T follicular helper cell (primary cell): ENCODE measurements at regions not wholly inside any gene's neighbourhood (a gene's known extent, or its start where the extent isn't known, plus 50 kb on each side); places are given as distances from the start of the nearest gene placed in this dataset.

Experiments used
- DNase-seq: peaks from one replicate; pipeline ENCODE4 v3.0.0-alpha.2; 2020; ENCODE audit warnings: low read depth

DNA sequence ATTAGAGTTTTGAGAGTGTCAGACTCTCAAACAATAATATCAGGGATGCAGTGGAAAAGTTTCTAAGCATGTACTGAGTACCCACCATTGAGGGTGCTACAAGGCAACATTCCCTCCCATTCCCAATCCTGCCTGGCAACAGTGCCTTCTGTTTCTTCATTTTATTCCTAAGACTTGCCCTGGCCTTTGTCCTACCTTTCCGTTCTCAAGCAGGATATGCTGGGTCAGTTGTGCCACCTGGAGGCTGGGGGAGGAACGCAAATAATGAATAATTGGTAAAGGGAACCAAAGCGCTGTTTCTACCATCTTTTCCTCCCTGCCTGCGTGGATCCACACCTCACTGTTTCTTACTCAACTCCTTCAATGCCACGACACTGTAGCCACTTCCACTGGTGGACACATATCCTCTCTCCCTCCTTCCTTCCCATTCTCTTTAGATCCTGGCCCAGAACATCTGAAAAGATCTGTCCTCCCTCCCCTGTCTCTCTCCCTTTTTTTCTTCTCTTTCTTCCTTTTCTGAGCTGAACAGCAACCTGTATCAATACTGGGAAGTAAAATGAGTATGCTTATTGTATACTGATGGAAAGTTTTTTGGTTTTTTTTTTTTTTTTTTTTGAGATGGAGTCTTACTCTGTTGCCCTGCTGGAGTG lies 149.5 kb downstream of the C9orf152 start:
- DNase-seq = peak; percentile 49

DNA sequence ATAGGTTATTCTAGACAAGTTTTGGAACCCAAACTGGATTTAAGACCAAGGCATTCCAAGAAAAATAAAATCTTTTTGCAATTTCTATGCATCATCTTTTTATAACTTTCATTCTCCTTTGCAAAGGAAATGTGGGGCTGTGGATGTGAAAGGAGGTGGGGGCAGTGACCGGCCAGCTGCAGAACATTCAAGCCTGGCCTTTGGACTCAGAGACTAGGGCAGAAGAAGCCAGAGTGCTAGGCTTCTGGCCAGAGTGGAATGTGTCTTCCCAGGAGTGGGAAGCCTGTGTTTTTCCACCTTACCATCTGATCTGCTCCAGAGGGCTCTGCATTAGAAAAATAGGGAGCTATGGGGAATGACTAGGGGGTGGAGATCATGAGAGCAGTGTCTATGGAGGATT lies 148.5 kb downstream of the C9orf152 start:
- DNase-seq = no peak

- DNase-seq = no peak
Observed at GRCh38 chr9:110064803-110065202, 143.2 kb downstream of the C9orf152 start.

DNA sequence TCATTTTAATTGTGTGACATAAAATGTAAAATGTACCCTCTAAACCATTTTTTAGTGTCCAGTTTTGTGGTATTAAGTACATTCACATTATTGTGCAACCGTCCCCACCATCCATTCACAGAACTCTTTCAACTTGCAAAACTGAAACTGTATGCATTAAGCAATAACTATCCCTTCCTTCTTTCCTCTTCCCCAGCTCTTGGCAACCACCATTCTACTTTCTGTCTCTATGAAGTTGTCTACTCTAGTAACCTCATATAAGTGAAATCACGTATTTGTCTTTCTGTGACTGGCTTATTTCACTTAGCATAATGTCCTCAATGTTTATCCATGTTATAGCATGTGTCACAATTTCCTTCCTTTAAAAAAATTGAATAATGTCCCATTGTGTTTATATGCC lies 142.4 kb downstream of the C9orf152 start:
- no peak for DNase-seq

- no peak for DNase-seq
Observed at GRCh38 chr9:110066929-110067716, 140.8 kb downstream of the C9orf152 start.

DNA sequence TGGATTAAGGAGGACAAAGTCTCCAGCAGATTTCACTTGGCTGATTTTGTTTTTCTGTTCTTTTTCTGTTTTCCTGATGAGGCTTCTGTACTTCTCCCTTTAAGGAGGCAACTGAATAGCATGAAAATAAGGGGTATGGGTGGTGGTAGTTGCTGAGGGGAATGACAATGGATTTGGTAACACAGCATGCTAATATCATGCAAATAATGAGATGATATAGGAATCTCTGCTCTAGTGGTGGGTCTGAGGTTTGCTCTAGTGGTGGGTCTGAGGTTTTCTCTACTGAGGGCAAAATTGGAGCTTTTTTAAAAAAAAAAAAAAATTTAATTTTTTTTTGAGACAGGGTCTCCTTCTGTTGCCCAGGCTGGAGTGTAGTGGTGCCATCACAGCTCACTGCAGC lies 139.7 kb downstream of the C9orf152 start:
- no peak for DNase-seq

GRCh38 chr9:110069326-110070248 lies 138.4 kb downstream of the C9orf152 start:
- DNase-seq = no peak

- no peak for DNase-seq
Observed at GRCh38 chr9:110072597-110073355, 135.2 kb downstream of the C9orf152 start.

- no peak for DNase-seq
Observed at GRCh38 chr9:110073356-110073905, 134.5 kb downstream of the C9orf152 start.

GRCh38 chr9:110076894-110077725 lies 130.8 kb downstream of the C9orf152 start:
- DNase-seq = no peak

- DNase-seq = no peak
Observed at GRCh38 chr9:110077925-110078324, 130.0 kb downstream of the C9orf152 start.

DNA sequence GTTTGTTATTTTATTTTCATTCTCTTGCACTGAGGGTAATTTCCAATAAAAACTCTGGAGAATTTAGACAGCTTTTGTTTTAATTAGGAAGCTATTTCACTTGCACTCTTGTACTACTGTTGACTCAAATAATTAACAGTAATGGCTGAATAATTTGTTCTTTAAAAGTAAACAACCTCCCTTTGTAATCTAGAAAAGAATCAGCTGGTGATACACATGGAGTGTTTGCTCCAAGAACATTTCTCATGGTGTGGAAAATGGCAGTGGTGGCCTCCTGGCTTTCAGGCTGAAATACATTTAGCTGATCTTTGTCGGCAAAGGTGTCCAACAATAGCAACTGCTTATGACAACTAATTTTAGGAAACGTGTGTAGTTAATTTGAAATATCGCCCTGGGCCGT lies 129.4 kb downstream of the C9orf152 start:
- no peak for DNase-seq

GRCh38 chr9:110081395-110081794 lies 126.6 kb downstream of the C9orf152 start:
- DNase-seq = no peak

DNA sequence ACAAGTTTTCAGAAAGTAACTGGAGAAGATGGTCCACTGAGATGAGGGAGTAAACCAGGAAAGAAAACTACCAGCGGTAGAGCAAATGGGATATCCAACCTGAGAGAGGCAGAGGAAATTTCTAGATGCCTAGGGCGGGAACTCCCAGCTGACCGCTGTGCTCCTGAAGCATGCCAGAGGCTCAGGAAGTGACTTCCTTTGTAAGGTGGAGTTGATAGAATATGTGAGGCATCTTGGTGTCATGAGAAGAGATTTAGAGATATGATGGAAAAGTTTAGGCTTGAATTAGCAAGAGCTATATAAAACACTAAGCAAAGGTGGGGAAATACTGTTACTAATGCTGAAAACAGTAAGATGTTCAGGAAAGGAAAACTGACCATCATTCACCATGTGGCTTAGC lies 124.1 kb downstream of the C9orf152 start:
- no peak for DNase-seq

- no peak for DNase-seq
Observed at GRCh38 chr9:110086537-110086936, 121.4 kb downstream of the C9orf152 start.

DNA sequence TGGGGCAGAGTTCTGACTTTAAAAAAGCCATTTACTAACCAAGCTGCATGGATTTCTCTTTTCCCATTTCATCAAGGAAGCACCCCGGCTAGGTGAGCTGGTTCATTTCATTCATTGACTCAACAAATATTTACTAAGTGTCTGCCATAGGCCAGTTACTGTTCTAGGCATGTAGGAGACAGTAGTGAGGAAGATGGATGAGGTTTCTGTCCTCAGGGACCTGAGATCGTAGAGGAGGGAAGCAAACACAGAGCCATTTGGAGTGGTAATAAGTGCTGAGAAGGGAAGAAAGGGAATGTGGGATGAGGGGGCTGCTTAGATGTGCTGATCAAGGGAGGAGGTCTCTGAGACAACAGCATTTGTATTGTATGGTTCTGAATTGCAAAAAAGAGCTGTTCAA lies 120.4 kb downstream of the C9orf152 start:
- DNase-seq = no peak

GRCh38 chr9:110088099-110088498 lies 119.9 kb downstream of the C9orf152 start:
- no peak for DNase-seq

DNA sequence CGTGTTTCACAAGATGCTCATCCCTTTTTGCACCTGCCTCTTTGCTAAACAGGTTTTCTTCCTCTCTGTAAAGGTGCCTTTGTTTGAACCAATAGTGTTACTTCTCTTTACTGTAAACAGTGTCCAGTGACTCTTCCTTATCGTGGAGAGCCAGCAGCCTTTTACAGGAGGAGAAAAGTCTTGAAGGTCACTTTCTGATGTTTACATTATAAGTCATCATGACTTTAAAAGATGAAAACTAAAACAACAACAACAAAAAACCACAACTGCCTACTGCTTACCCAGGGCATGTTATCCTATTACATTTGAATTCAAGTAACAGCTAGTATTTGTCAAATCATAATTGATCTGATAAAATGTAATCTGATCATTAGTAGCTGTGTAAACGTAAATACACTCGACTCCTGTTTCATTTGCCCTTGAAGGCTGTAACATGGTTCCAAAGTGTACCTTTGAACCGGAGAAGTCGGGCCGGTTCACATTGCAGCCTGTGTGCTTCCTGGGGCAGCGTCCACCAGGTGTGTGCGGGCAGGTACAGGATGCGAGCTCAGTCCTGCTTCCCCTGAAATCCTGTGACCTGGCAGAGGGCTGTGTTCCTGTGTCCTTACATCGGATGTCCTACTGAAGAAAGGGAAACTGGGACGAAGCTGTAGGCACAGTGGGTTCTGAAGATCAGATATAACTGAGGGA lies 118.1 kb downstream of the C9orf152 start:
- no peak for DNase-seq

DNA sequence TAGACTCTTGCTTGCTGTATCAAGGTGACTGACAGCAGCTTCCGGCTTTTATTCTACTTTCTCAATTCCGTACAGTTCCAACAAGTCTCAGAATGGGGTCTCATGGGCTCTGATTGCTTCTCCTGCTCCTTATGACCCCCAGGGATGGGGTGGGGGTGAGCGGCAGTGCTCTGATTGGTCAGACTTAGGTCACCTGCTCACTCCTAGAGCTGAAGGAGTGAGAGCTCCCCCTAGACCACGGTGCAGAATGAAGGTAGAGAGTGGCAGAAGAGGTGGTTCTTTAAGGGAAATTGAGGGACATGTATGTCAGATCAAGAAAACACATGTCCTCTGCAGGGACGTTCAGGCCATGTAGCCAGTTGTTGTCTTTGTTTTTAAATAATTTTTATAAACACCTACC lies 115.2 kb downstream of the C9orf152 start:
- DNase-seq = no peak

DNA sequence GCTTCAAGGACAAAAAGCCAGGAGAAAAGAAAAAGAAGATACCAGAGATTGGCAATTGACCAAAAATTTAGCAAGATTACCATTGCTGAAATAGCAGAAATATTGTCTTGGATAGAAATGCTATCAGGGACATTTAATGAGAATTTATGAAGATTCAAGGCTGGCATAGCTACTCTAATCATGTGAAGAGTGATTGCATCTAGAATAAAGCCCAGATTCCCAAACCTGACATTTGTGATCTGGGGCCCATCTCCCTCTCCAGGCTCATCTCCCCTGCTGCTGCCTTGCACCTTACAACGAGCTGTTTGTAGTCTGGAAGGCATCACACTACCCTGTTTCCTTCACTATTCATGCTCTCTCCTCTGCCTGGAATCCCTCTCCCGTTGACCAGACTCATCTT lies 114.5 kb downstream of the C9orf152 start:
- no peak for DNase-seq
